C1 segment of cervical spinal cord (tissue), 14 donors: ENCODE measurements at regions not wholly inside any gene's neighbourhood (a gene's known extent, or its start where the extent isn't known, plus 50 kb on each side); places are given as distances from the start of the nearest gene placed in this dataset.

Experiments used
- DNase-seq, 14 donors: peaks; one replicate each; lab custom pipeline; 2025; lab: John Stamatoyannopoulos, UW

GRCh38 chr11:44493383-44493782, 72.1 kb upstream of the CD82 start:
- no peak for DNase-seq

- no peak for DNase-seq
Observed at GRCh38 chr11:44493930-44494329, 71.5 kb upstream of the CD82 start.

- DNase-seq = no peak
Observed at GRCh38 chr11:44494785-44495184, 70.7 kb upstream of the CD82 start.

- DNase-seq = no peak
Observed at GRCh38 chr11:44496391-44496790, 69.1 kb upstream of the CD82 start.

GRCh38 chr11:44498089-44498871, 67.2 kb upstream of the CD82 start:
- no peak for DNase-seq

GRCh38 chr11:44502506-44502905, 63.0 kb upstream of the CD82 start:
- no peak for DNase-seq

GRCh38 chr11:44505581-44506054, 59.8 kb upstream of the CD82 start:
- DNase-seq = no peak

GRCh38 chr11:44506375-44507016, 59.0 kb upstream of the CD82 start:
- no peak for DNase-seq

- no peak for DNase-seq
Observed at GRCh38 chr11:44507491-44507890, 58.0 kb upstream of the CD82 start.

GRCh38 chr11:44507896-44508445, 57.5 kb upstream of the CD82 start:
- DNase-seq = peak in 1 of 14 donors; percentile 68

GRCh38 chr11:44509296-44509695, 56.2 kb upstream of the CD82 start:
- no peak for DNase-seq

- no peak for DNase-seq
Observed at GRCh38 chr11:44510372-44510771, 55.1 kb upstream of the CD82 start.

- no peak for DNase-seq
Observed at GRCh38 chr11:44512818-44513217, 52.6 kb upstream of the CD82 start.

- no peak for DNase-seq
Observed at GRCh38 chr11:44515048-44515447, 50.4 kb upstream of the CD82 start.
